Sigmoid colon (tissue), 4 donors: ENCODE measurements at regions not wholly inside any gene's neighbourhood (a gene's known extent, or its start where the extent isn't known, plus 50 kb on each side); places are given as distances from the start of the nearest gene placed in this dataset.

ENCODE experiments used
- EP300 ChIP-seq, 4 donors: sonication (generic); formaldehyde crosslinking; IDR thresholded peaks; one replicate each; pipeline ENCODE4 v1.6.1; 2017; ENCODE audit warnings: antibody characterized with exemption in 4 of 4
- POLR2A ChIP-seq, 2 donors: fragments of 450-650 bp; IDR thresholded peaks; one replicate each; pipeline ENCODE4 v1.6.1; 2016; ENCODE audit warnings: antibody characterized with exemption in 2 of 2, mild to moderate bottlenecking in 2 of 2, moderate library complexity in 2 of 2
- POLR2AphosphoS5 ChIP-seq, 4 donors: sonication (generic); formaldehyde crosslinking; IDR thresholded peaks; one replicate each; pipeline ENCODE4 v1.6.1; 2017; ENCODE audit warnings: antibody characterized with exemption in 4 of 4
- TF ChIP-seq, protein P1 (sequence below), 4 experiments: fragments of 450-650 bp in 3 of 4; fragments of 200-600 bp in 1 of 4; IDR thresholded peaks; one replicate each; pipeline ENCODE4 v1.5.1; 2016 to 2019; ENCODE audit warnings: antibody characterized with exemption in 4 of 4, mild to moderate bottlenecking in 3 of 4, moderate library complexity in 2 of 4

DNA sequence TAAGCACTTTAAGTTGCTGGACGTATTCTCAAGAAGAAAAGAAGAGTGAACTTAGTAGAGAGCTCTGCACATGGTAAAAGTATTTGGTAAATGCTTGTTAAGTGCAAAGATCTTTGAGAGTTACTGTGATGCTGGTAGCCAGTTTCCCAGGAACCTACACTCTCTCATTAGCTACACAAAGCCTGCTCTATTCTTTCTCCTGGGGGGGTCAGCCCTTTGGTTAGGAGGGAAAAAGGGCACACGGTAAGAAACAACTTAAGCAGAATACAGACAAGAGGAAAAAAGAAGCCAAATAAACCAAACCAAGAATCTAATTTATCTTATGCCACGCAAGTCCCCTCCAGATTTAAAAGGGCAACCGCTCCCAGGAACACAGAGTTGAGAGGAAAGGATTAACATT is 1100.1 kb upstream of the CDH10 start:
- TF ChIP-seq, protein P1, sequence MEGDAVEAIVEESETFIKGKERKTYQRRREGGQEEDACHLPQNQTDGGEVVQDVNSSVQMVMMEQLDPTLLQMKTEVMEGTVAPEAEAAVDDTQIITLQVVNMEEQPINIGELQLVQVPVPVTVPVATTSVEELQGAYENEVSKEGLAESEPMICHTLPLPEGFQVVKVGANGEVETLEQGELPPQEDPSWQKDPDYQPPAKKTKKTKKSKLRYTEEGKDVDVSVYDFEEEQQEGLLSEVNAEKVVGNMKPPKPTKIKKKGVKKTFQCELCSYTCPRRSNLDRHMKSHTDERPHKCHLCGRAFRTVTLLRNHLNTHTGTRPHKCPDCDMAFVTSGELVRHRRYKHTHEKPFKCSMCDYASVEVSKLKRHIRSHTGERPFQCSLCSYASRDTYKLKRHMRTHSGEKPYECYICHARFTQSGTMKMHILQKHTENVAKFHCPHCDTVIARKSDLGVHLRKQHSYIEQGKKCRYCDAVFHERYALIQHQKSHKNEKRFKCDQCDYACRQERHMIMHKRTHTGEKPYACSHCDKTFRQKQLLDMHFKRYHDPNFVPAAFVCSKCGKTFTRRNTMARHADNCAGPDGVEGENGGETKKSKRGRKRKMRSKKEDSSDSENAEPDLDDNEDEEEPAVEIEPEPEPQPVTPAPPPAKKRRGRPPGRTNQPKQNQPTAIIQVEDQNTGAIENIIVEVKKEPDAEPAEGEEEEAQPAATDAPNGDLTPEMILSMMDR (IDR thresholded peaks at IDR 0.05) = no peak
- TF ChIP-seq POLR2AphosphoS5 (IDR thresholded peaks at IDR 0.05) (no peak), POLR2A (IDR thresholded peaks at IDR 0.05) (no peak), EP300 (IDR thresholded peaks at IDR 0.05) (no peak)
